ENCODE measurements at regions not wholly inside any gene's neighbourhood (a gene's known extent, or its start where the extent isn't known, plus 50 kb on each side); places are given as distances from the start of the nearest gene placed in this dataset.

GRCh38 chr5:68354315-68354714 is 138.8 kb downstream of the PIK3R1 start:
- Histone ChIP-seq H3K9me3 (ENCODE audit: control insufficient read depth, insufficient read depth, low read depth, low read length) (no peaks in the 10 kb centered on the region), H3K36me3 (ENCODE audit: control insufficient read depth, insufficient read depth, low read length) (no peaks in the 10 kb centered on the region), H3K4me1 (ENCODE audit: control insufficient read depth, insufficient read depth, low read length) (no peaks in the 10 kb centered on the region), H3K4me3 (ENCODE audit: low read depth in 2 of 2, low read length in 2 of 2) (no peak overlapping the region), H3K27ac (ENCODE audit: low read length) (no peak overlapping the region), H3K27me3 (ENCODE audit: control insufficient read depth, insufficient read depth, low read length) (no peaks in the 10 kb centered on the region)
- no TSS peak for BruUV-seq (replicated peaks)
- DNase-seq (ENCODE audit: low read depth, low spot score): no peak
- in situ Hi-C loops (cut with HindIII; ENCODE audit: low pct_unique_long_range_greater_than_20kb, low sequenced_read_pairs): no loop called here
- ChIA-PET POLR2A (no interaction called here), CTCF (no interaction called here)
- TF ChIP-seq SIN3A (IDR thresholded peaks at IDR 0.05; ENCODE audit: borderline replicate concordance, insufficient read depth, low read depth, low read length) (no peak), CTCF (IDR thresholded peaks at IDR 0.05) (no peak), REST (IDR thresholded peaks at IDR 0.05; ENCODE audit: insufficient read depth in 1 of 2, low read depth in 2 of 2, low read length in 1 of 2) (no peak), POLR2AphosphoS5 (IDR thresholded peaks at IDR 0.05; ENCODE audit: low read depth, low read length) (no peak), TCF7L2 (IDR thresholded peaks at IDR 0.05; ENCODE audit: low read depth, low read length) (no peak)
- no peak for ATAC-seq
- intact Hi-C loops (cut with micrococcal nuclease; ENCODE audit: unreplicated experiment): no loop called here

- ChIA-PET CTCF (no interaction called here), POLR2A (no interaction called here)
- no peaks in the 10 kb centered on the region for H3K4me1 ChIP-seq (ENCODE audit: control insufficient read depth, insufficient read depth, low read length)
- BruUV-seq (replicated peaks): no TSS peak
- ATAC-seq (no peak), DNase-seq (ENCODE audit: low read depth, low spot score) (no peak)
- in situ Hi-C loops (cut with HindIII; ENCODE audit: low pct_unique_long_range_greater_than_20kb, low sequenced_read_pairs): no loop called here
- no peaks in the 10 kb centered on the region for H3K9me3 ChIP-seq (ENCODE audit: control insufficient read depth, insufficient read depth, low read depth, low read length)
- H3K4me3 ChIP-seq (ENCODE audit: low read depth in 2 of 2, low read length in 2 of 2): no peak overlapping the region
- no peaks in the 10 kb centered on the region for H3K27me3 ChIP-seq (ENCODE audit: control insufficient read depth, insufficient read depth, low read length)
- no peak for TF ChIP-seq TCF7L2 (IDR thresholded peaks at IDR 0.05; ENCODE audit: low read depth, low read length)
- TF ChIP-seq REST (IDR thresholded peaks at IDR 0.05; ENCODE audit: insufficient read depth in 1 of 2, low read depth in 2 of 2, low read length in 1 of 2): no peak
- TF ChIP-seq CTCF (IDR thresholded peaks at IDR 0.05): no peak
- TF ChIP-seq SIN3A (IDR thresholded peaks at IDR 0.05; ENCODE audit: borderline replicate concordance, insufficient read depth, low read depth, low read length): no peak
- no peak for TF ChIP-seq POLR2AphosphoS5 (IDR thresholded peaks at IDR 0.05; ENCODE audit: low read depth, low read length)
- no peak overlapping the region for H3K27ac ChIP-seq (ENCODE audit: low read length)
- intact Hi-C loops (cut with micrococcal nuclease; ENCODE audit: unreplicated experiment): no loop called here
- no peaks in the 10 kb centered on the region for H3K36me3 ChIP-seq (ENCODE audit: control insufficient read depth, insufficient read depth, low read length)
Measured at GRCh38 chr5:68356216-68356615, 140.7 kb downstream of the PIK3R1 start.
